A673 (cell line): ENCODE measurements at regions not wholly inside any gene's neighbourhood (a gene's known extent, or its start where the extent isn't known, plus 50 kb on each side); places are given as distances from the start of the nearest gene placed in this dataset.

Experiments
- BruUV-seq: library from RNA; stranded (reverse); fragments of 400-500 nt; replicated peaks from 2 replicates; lab custom pipeline; 2021; lab: Mats Ljungman, UMichigan
- CTCF ChIA-PET: fragments of 300-600 bp; sonication (Branson Sonifier 250); formaldehyde crosslinking; loops from one replicate; lab custom pipeline; 2022; ENCODE audit warnings: antibody characterized with exemption; lab: Charles Lee
- POLR2A ChIA-PET: fragments of 300-600 bp; sonication (Branson Sonifier 250); formaldehyde crosslinking; loops from one replicate; lab custom pipeline; 2022; ENCODE audit warnings: antibody characterized with exemption; ENCODE audit not compliant: low non-redundant PET; lab: Charles Lee
- DNase-seq: peaks from one replicate; pipeline ENCODE4 v3.0.0-alpha.2; 2015; ENCODE audit warnings: low spot score
- H3K27ac ChIP-seq: fragments of 200-600 bp; sonication (generic); 2 replicates; pipeline ENCODE4 v1.5.1; 2016; ENCODE audit warnings: mixed run types, low read depth, mild to moderate bottlenecking, mixed read lengths, antibody characterized with exemption, low read length; ENCODE audit not compliant: poor library complexity, severe bottlenecking
- H3K27me3 ChIP-seq: fragments of 200-600 bp; sonication (generic); replicated peaks from 2 replicates; pipeline ENCODE4 v1.6.1; 2017; ENCODE audit warnings: mixed run types, low read depth, mild to moderate bottlenecking, mixed read lengths, antibody characterized with exemption, low read length; ENCODE audit not compliant: insufficient read depth, poor library complexity
- H3K36me3 ChIP-seq: fragments of 200-600 bp; sonication (generic); 2 replicates; pipeline ENCODE4 v1.6.1; 2016; ENCODE audit warnings: mixed run types, mild to moderate bottlenecking, mixed read lengths, antibody characterized with exemption, low read length; ENCODE audit not compliant: insufficient read depth, poor library complexity, severe bottlenecking
- H3K4me1 ChIP-seq: fragments of 200-600 bp; sonication (generic); 2 replicates; pipeline ENCODE4 v1.6.1; 2017; ENCODE audit warnings: mixed run types, mild to moderate bottlenecking, mixed read lengths, antibody characterized with exemption, low read length; ENCODE audit not compliant: insufficient read depth, poor library complexity, severe bottlenecking
- H3K4me3 ChIP-seq: fragments of 200-600 bp; sonication (generic); 2 replicates; pipeline ENCODE4 v1.5.1; 2016; ENCODE audit warnings: low read depth, mixed run types, mild to moderate bottlenecking, mixed read lengths, low read length; ENCODE audit not compliant: poor library complexity, severe bottlenecking
- H3K9me3 ChIP-seq: fragments of 200-600 bp; sonication (generic); 2 replicates; pipeline ENCODE4 v1.6.1; 2016; ENCODE audit warnings: mixed run types, low read depth, mild to moderate bottlenecking, mixed read lengths, antibody characterized with exemption, low read length; ENCODE audit not compliant: poor library complexity, severe bottlenecking
- CTCF ChIP-seq: fragments of 300-800, 200-600 bp; sonication (generic); conservative IDR thresholded peaks from 2 replicates; pipeline ENCODE4 v1.5.1; 2017; ENCODE audit warnings: low read depth, mild to moderate bottlenecking, antibody characterized with exemption, low read length, moderate library complexity, mixed read lengths
- EZH2 ChIP-seq: fragments of 200-600 bp; sonication (generic); IDR thresholded peaks from 2 replicates; pipeline ENCODE4 v1.6.1; 2017; ENCODE audit warnings: borderline replicate concordance, low read depth, mild to moderate bottlenecking, mixed read lengths, antibody characterized with exemption, low read length; ENCODE audit not compliant: poor library complexity, severe bottlenecking
- intact Hi-C: fragments of 100-400 bp; cut with micrococcal nuclease; formaldehyde crosslinking; loops from one replicate; pipeline ENCODE4 v1.10.0; 2022; ENCODE audit not compliant: unreplicated experiment

GRCh38 chr9:109993250-109993978 lies 213.4 kb downstream of the PALM2AKAP2 start:
- Histone ChIP-seq H3K27ac (no peak overlapping the region), H3K4me1 (no peaks in the 10 kb centered on the region), H3K27me3 (no peaks in the 10 kb centered on the region), H3K9me3 (no peaks in the 10 kb centered on the region), H3K36me3 (no peaks in the 10 kb centered on the region), H3K4me3 (no peak overlapping the region)
- ChIA-PET CTCF (no interaction called here), POLR2A (no interaction called here)
- TF ChIP-seq CTCF (no peak), EZH2 (no peak)
- DNase-seq: no peak
- BruUV-seq: no TSS peak
- intact Hi-C loops: no loop called here

GRCh38 chr9:109994141-109994540 lies 213.8 kb downstream of the C9orf152 start:
- intact Hi-C loops: no loop called here
- POLR2A ChIA-PET: no interaction called here
- DNase-seq: no peak
- H3K36me3 ChIP-seq: no peaks in the 10 kb centered on the region
- BruUV-seq: no TSS peak
- TF ChIP-seq CTCF (no peak), EZH2 (no peak)
- no peak overlapping the region for H3K27ac ChIP-seq
- H3K4me3 ChIP-seq: no peak overlapping the region
- H3K4me1 ChIP-seq: no peaks in the 10 kb centered on the region
- no peaks in the 10 kb centered on the region for H3K9me3 ChIP-seq
- CTCF ChIA-PET: no interaction called here
- no peaks in the 10 kb centered on the region for H3K27me3 ChIP-seq

DNA sequence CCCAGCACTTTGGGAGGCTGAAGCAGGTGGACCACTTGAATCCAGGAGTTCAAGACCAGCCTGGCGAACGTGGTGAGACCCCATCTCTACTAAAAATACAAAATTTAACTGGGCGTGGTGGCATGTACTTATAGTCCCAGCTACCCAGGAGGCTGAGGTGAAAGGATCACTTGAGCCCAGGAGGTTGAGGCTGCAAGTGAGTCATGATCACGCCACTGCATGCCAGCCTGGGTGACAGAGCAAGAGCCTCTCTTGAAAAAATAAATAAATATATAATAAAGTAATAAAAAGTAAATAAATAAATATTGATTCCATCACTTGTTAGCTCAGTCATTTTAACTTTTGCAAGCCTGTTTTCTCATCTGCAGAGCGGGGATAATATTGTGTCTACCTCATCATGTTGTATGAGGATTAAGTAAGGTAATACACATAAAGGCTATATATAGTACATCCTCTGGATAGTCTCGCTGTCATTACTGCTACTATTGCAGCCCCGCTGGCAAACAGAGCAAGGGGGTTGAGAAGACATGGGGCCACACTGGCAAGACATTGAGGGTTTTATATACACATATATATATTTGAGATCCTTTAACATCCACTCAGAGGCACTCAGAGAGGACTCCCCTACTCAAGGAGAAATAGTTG lies 210.9 kb downstream of the C9orf152 start:
- H3K36me3 ChIP-seq: no peaks in the 10 kb centered on the region
- BruUV-seq: no TSS peak
- DNase-seq: no peak
- TF ChIP-seq CTCF (no peak), EZH2 (no peak)
- no peaks in the 10 kb centered on the region for H3K4me1 ChIP-seq
- H3K9me3 ChIP-seq: no peaks in the 10 kb centered on the region
- ChIA-PET POLR2A (no interaction called here), CTCF (no interaction called here)
- no peak overlapping the region for H3K27ac ChIP-seq
- no peak overlapping the region for H3K4me3 ChIP-seq
- intact Hi-C loops: no loop called here
- H3K27me3 ChIP-seq: no peaks in the 10 kb centered on the region
